ENCODE measurements at regions not wholly inside any gene's neighbourhood (a gene's known extent, or its start where the extent isn't known, plus 50 kb on each side); places are given as distances from the start of the nearest gene placed in this dataset.

GRCh38 chr18:64253222-64253621 is 104.3 kb upstream of the LINC00305 start:
- TF ChIP-seq OTX1 (CRISPR knock-in tag; IDR thresholded peaks at IDR 0.05) = no peak
- TF ChIP-seq GMEB1 (CRISPR knock-in tag; IDR thresholded peaks at IDR 0.05) = no peak
- TF ChIP-seq EWSR1 (IDR thresholded peaks at IDR 0.05; ENCODE audit: borderline replicate concordance, low read depth, partially characterized antibody) = no peak
- POLR2A ChIA-PET = no interaction called here
- WGBS (ENCODE audit: insufficient coverage, low coverage, missing lambda C conversion rate) = 0% methylated on average over 4 of the region's 4 CpGs
- no peaks in the 10 kb centered on the region for H3K79me2 ChIP-seq (ENCODE audit: control insufficient read depth, insufficient read depth, low read length)
- intact Hi-C loops (cut with micrococcal nuclease) = no loop called here
- DNase-seq (ENCODE audit: extremely low read depth in 1 of 4, low spot score in 3 of 4) = no peak
- no peaks in the 10 kb centered on the region for H3K27me3 ChIP-seq (ENCODE audit: control insufficient read depth in 2 of 2, insufficient read depth in 2 of 2, low read length in 2 of 2)
- no peak for FAIRE-seq
- no peaks in the 10 kb centered on the region for H3K9me1 ChIP-seq (ENCODE audit: control insufficient read depth, insufficient read depth, low read length)
- H3K9me3 ChIP-seq (replicated peaks; ENCODE audit: control insufficient read depth, insufficient read depth, low read depth, low read length) = no peaks in the 10 kb centered on the region
- no peaks in the 10 kb centered on the region for H3K36me3 ChIP-seq (ENCODE audit: control insufficient read depth, insufficient read depth, low read length)
- no peak overlapping the region for H2AFZ ChIP-seq (ENCODE audit: low read depth, low read length)
- no peaks in the 10 kb centered on the region for H4K20me1 ChIP-seq (replicated peaks; ENCODE audit: control insufficient read depth, insufficient read depth, low read length)
- no peak overlapping the region for H3K4me2 ChIP-seq (ENCODE audit: insufficient read depth, low read length)
- no peak overlapping the region for H3K4me3 ChIP-seq
- H3K9ac ChIP-seq (ENCODE audit: insufficient read depth in 1 of 2, low read depth in 2 of 2, low read length in 2 of 2) = no peak overlapping the region
- ATAC-seq = no peak
- CTCF ChIA-PET (ENCODE audit: low intra/inter-chr PET ratio) = no interaction called here
- no peaks in the 10 kb centered on the region for H3K4me1 ChIP-seq (replicated peaks in 1 of 2; ENCODE audit: control insufficient read depth in 2 of 2, insufficient read depth in 2 of 2, low read length in 2 of 2)
- no TSS peak for BruUV-seq (replicated peaks)
- in situ Hi-C loops (cut with MboI) = no loop called here
- H3K27ac ChIP-seq (ENCODE audit: extremely low read depth, low read depth, low read length) = no peak overlapping the region

GRCh38 chr18:64248836-64249235 is 99.9 kb upstream of the LINC00305 start:
- no peak overlapping the region for H2AFZ ChIP-seq (ENCODE audit: low read depth, low read length)
- CTCF ChIA-PET (ENCODE audit: low intra/inter-chr PET ratio) = no interaction called here
- in situ Hi-C loops (cut with MboI) = no loop called here
- TF ChIP-seq CTCFL (IDR thresholded peaks at IDR 0.05; ENCODE audit: borderline replicate concordance, insufficient read depth, low read depth, low read length, poor library complexity, severe bottlenecking) (no peak), SMAD2 (IDR thresholded peaks at IDR 0.05; ENCODE audit: low read depth, low read length) (no peak), ZNF644 (tag; IDR thresholded peaks at IDR 0.05; ENCODE audit: low read depth) (no peak), MED1 (CRISPR knock-in tag; IDR thresholded peaks at IDR 0.05; ENCODE audit: borderline replicate concordance) (no peak), ZBTB5 (IDR thresholded peaks at IDR 0.05) (no peak), XRCC4 (IDR thresholded peaks at IDR 0.05; ENCODE audit: extremely low read depth, insufficient read depth, insufficient read length) (no peak)

More at GRCh38 chr18:64248836-64249235, 99.9 kb upstream of the LINC00305 start:
- H4K20me1 ChIP-seq (replicated peaks; ENCODE audit: control insufficient read depth, insufficient read depth, low read length) = no peaks in the 10 kb centered on the region
- no peaks in the 10 kb centered on the region for H3K4me1 ChIP-seq (replicated peaks in 1 of 2; ENCODE audit: control insufficient read depth in 2 of 2, insufficient read depth in 2 of 2, low read length in 2 of 2)
- H3K9me1 ChIP-seq (ENCODE audit: control insufficient read depth, insufficient read depth, low read length) = no peaks in the 10 kb centered on the region
- H3K27ac ChIP-seq (ENCODE audit: extremely low read depth, low read depth, low read length) = no peak overlapping the region
- H3K9me3 ChIP-seq (replicated peaks; ENCODE audit: control insufficient read depth, insufficient read depth, low read depth, low read length) = no peaks in the 10 kb centered on the region
- POLR2A ChIA-PET = no interaction called here
- FAIRE-seq (no peak), ATAC-seq (no peak), DNase-seq (ENCODE audit: extremely low read depth in 1 of 4, low spot score in 3 of 4) (no peak)
- H3K79me2 ChIP-seq (ENCODE audit: control insufficient read depth, insufficient read depth, low read length) = no peaks in the 10 kb centered on the region
- no peaks in the 10 kb centered on the region for H3K27me3 ChIP-seq (ENCODE audit: control insufficient read depth in 2 of 2, insufficient read depth in 2 of 2, low read length in 2 of 2)
- BruUV-seq (replicated peaks) = no TSS peak
- H3K9ac ChIP-seq (ENCODE audit: insufficient read depth in 1 of 2, low read depth in 2 of 2, low read length in 2 of 2) = no peak overlapping the region
- no peak overlapping the region for H3K4me3 ChIP-seq
- intact Hi-C loops (cut with micrococcal nuclease) = no loop called here
- H3K4me2 ChIP-seq (ENCODE audit: insufficient read depth, low read length) = no peak overlapping the region
- 0% methylated on average over 7 of the region's 8 CpGs for WGBS (ENCODE audit: insufficient coverage, low coverage, missing lambda C conversion rate)
- H3K36me3 ChIP-seq (ENCODE audit: control insufficient read depth, insufficient read depth, low read length) = no peaks in the 10 kb centered on the region

All from K562 (cell line).